Endothelial cell of umbilical vein (primary cell): ENCODE measurements at regions not wholly inside any gene's neighbourhood (a gene's known extent, or its start where the extent isn't known, plus 50 kb on each side); places are given as distances from the start of the nearest gene placed in this dataset.

Experiments
- BruUV-seq: library from RNA; stranded (reverse); fragments of 400-500 nt; replicated peaks from 2 replicates; lab custom pipeline; 2021; lab: Mats Ljungman, UMichigan
- CTCF ChIA-PET: fragments of 300-600, 350-600 bp; sonication (Branson Sonifier 250); formaldehyde crosslinking; loops from one replicate; lab custom pipeline; 2021; ENCODE audit warnings: antibody characterized with exemption, inconsistent platforms; lab: Charles Lee
- POLR2A ChIA-PET: fragments of 300-600, 350-600 bp; sonication (Branson Sonifier 250); formaldehyde crosslinking; loops from one replicate; lab custom pipeline; 2021; ENCODE audit warnings: antibody characterized with exemption, inconsistent platforms; lab: Charles Lee
- DNase-seq: peaks from one replicate; pipeline ENCODE4 v3.0.0-alpha.2; 2011; ENCODE audit warnings: low read depth, low spot score
- FAIRE-seq: peaks from 2 replicates; lab custom pipeline; 2011; peaks lifted over from hg19 to GRCh38; lab: Jason Lieb, UNC
- H2AFZ ChIP-seq: 2 replicates; pipeline ENCODE4 v1.6.0; 2012; ENCODE audit warnings: low read depth, low read length, control low read depth, inconsistent platforms
- H3K27ac ChIP-seq: 2 replicates; pipeline ENCODE4 v1.5.1; 2011; ENCODE audit warnings: low read depth, mild to moderate bottlenecking, control low read depth, low read length, moderate library complexity; ENCODE audit not compliant: insufficient read depth
- H3K27me3 ChIP-seq, 2 experiments: 2 replicates each; pipeline versions ENCODE4 v1.6.0 to v1.6.1; 2011; ENCODE audit warnings: low read length in 2 of 2, mixed read lengths in 1 of 2; ENCODE audit not compliant: control insufficient read depth in 2 of 2, insufficient read depth in 2 of 2
- H3K36me3 ChIP-seq, 2 experiments: 2 replicates in 1 of 2; 3 replicates in 1 of 2; pipeline ENCODE4 v1.5.1; 2011; ENCODE audit warnings: low read length in 2 of 2, mild to moderate bottlenecking in 1 of 2, moderate library complexity in 1 of 2; ENCODE audit not compliant: control insufficient read depth in 2 of 2, insufficient read depth in 2 of 2; ENCODE audit errors: extremely low read depth in 1 of 2
- H3K4me1 ChIP-seq: 3 replicates; pipeline ENCODE4 v1.5.1; 2011; ENCODE audit warnings: mild to moderate bottlenecking, low read length; ENCODE audit not compliant: control insufficient read depth, insufficient read depth; ENCODE audit errors: extremely low read depth
- H3K4me2 ChIP-seq: 2 replicates; pipeline ENCODE4 v1.6.1; 2011; ENCODE audit warnings: low read length, control low read depth, mixed read lengths; ENCODE audit not compliant: insufficient read depth
- H3K4me3 ChIP-seq, 3 experiments: fragments of 200-600 bp in 1 of 3; sonication (generic), shearing (Covaris generic) in 1 of 3; replicated peaks in 1 of 3; 2 replicates each; pipeline ENCODE4 v1.5.1; 2011 to 2016; ENCODE audit warnings: control low read depth in 3 of 3, low read length in 3 of 3, mild to moderate bottlenecking in 2 of 3, inconsistent platforms in 1 of 3, low read depth in 1 of 3, moderate library complexity in 1 of 3; ENCODE audit not compliant: insufficient read depth in 1 of 3
- H3K79me2 ChIP-seq: 2 replicates; pipeline ENCODE4 v1.6.0; 2012; ENCODE audit warnings: low read length, inconsistent platforms; ENCODE audit not compliant: control insufficient read depth, insufficient read depth
- H3K9ac ChIP-seq: replicated peaks from 2 replicates; pipeline ENCODE3; 2011; ENCODE audit warnings: low read length, control low read depth; ENCODE audit not compliant: insufficient read depth; ENCODE audit errors: extremely low read depth
- H3K9me1 ChIP-seq: replicated peaks from 3 replicates; pipeline ENCODE4 v1.6.0; 2011; ENCODE audit warnings: mild to moderate bottlenecking, low read length; ENCODE audit not compliant: control insufficient read depth, insufficient read depth; ENCODE audit errors: extremely low read depth
- H3K9me3 ChIP-seq: replicated peaks from 2 replicates; pipeline ENCODE4 v1.5.1; 2012; ENCODE audit warnings: low read length, inconsistent platforms; ENCODE audit not compliant: control insufficient read depth, insufficient read depth
- H4K20me1 ChIP-seq: replicated peaks from 2 replicates; pipeline ENCODE3; 2011; ENCODE audit warnings: mild to moderate bottlenecking, low read length; ENCODE audit not compliant: control insufficient read depth, insufficient read depth; ENCODE audit errors: extremely low read depth
- CTCF ChIP-seq, 2 donors: IDR thresholded peaks; 1 replicate in 1 of 2; 2 replicates in 1 of 2; pipeline ENCODE4 v1.5.1; 2011; ENCODE audit warnings: low read length in 2 of 2, mild to moderate bottlenecking in 2 of 2, moderate library complexity in 2 of 2, control low read depth in 1 of 2, inconsistent platforms in 1 of 2, low read depth in 1 of 2; ENCODE audit not compliant: insufficient read depth in 1 of 2; ENCODE audit errors: extremely low read depth in 1 of 2
- EZH2 ChIP-seq: IDR thresholded peaks from 2 replicates; pipeline ENCODE4 v1.6.1; 2012; ENCODE audit warnings: borderline replicate concordance, low read depth, mild to moderate bottlenecking, moderate library complexity, low read length, inconsistent platforms; ENCODE audit not compliant: severe bottlenecking
- FOS ChIP-seq: IDR thresholded peaks from 2 replicates; pipeline ENCODE4 v1.6.1; 2011; ENCODE audit warnings: mild to moderate bottlenecking, low read length, moderate library complexity, borderline replicate concordance; ENCODE audit not compliant: insufficient read depth
- GATA2 ChIP-seq: IDR thresholded peaks from 2 replicates; pipeline ENCODE4 v1.7.0; 2011; ENCODE audit warnings: low read depth, mild to moderate bottlenecking, moderate library complexity, mixed read lengths, low read length; ENCODE audit not compliant: insufficient read length, insufficient read depth
- JUN ChIP-seq: IDR thresholded peaks from 2 replicates; pipeline ENCODE4 v1.6.1; 2011; ENCODE audit warnings: borderline replicate concordance, low read depth; ENCODE audit not compliant: insufficient read length, insufficient read depth
- MAX ChIP-seq: IDR thresholded peaks from 2 replicates; pipeline ENCODE4 v1.6.1; 2011; ENCODE audit not compliant: insufficient read depth, insufficient read length
- MYC ChIP-seq: IDR thresholded peaks from one replicate; pipeline ENCODE4 v1.6.1; 2011; ENCODE audit warnings: mild to moderate bottlenecking, low read depth, low read length
- POLR2A ChIP-seq: IDR thresholded peaks from 2 replicates; pipeline ENCODE4 v1.6.1; 2012; ENCODE audit warnings: low read depth, mild to moderate bottlenecking, control low read depth, low read length
- POLR2AphosphoS5 ChIP-seq: IDR thresholded peaks from 2 replicates; pipeline ENCODE4 v1.6.1; 2012; ENCODE audit warnings: low read depth, mild to moderate bottlenecking, control low read depth, low read length, moderate library complexity; ENCODE audit not compliant: insufficient read depth
- dilution Hi-C: fragments of 300-500 bp; cut with MboI; formaldehyde crosslinking; loops from one replicate; pipeline ENCODE4 v1.15.0; 2019; ENCODE audit warnings: low sequenced_read_pairs; ENCODE audit not compliant: extremely low pct_ligation_motif_present
- intact Hi-C: fragments of 100-400 bp; cut with micrococcal nuclease; formaldehyde crosslinking; loops from one replicate; pipeline ENCODE4 v1.10.0; 2022

- DNase-seq = peak; percentile 80
- Histone ChIP-seq H2AFZ (no peak overlapping the region), H3K36me3 (no peaks in the 10 kb centered on the region), H3K4me3 (no peak overlapping the region), H3K4me1 (peaks cover 3% of the 10 kb centered on the region), H3K27me3 (peaks cover 0 to 3% of the 10 kb centered on the region in 2 experiments), H4K20me1 (no peaks in the 10 kb centered on the region), H3K27ac (no peak overlapping the region), H3K4me2 (no peak overlapping the region), H3K9me3 (no peaks in the 10 kb centered on the region), H3K9ac (no peak overlapping the region), H3K79me2 (no peaks in the 10 kb centered on the region), H3K9me1 (no peaks in the 10 kb centered on the region)
- dilution Hi-C loops (no loop called here), intact Hi-C loops (no loop called here)
- peak; percentile 67 for FAIRE-seq
- POLR2A ChIA-PET = interaction anchor here (0.5 kb wide), 1 partner anchor 1670 kb away, joined by 8 read pairs; no protein-coding TSS in a partner anchor
- no TSS peak for BruUV-seq
- CTCF ChIA-PET = interaction anchor here (1.5 kb wide), 1 partner anchor 10 kb away, joined by 3 read pairs; no protein-coding TSS in a partner anchor
- TF ChIP-seq GATA2 (no peak), MYC (no peak), POLR2AphosphoS5 (no peak), POLR2A (no peak), EZH2 (no peak), FOS (no peak), CTCF (IDR thresholded peaks at IDR 0.05; ENCODE audit: extremely low read depth in 1 of 2, insufficient read depth in 1 of 2, low read depth in 1 of 2, low read length in 2 of 2) (no peak), JUN (no peak), MAX (no peak)
Observed at GRCh38 chr2:236673126-236673822, 103.6 kb downstream of the ACKR3 start.
